SJSA1 (cell line): ENCODE measurements at regions not wholly inside any gene's neighbourhood (a gene's known extent, or its start where the extent isn't known, plus 50 kb on each side); places are given as distances from the start of the nearest gene placed in this dataset.
"Not testable (repeated sequence)": the region's sequence is repeated elsewhere in the genome, so short reads cannot be mapped to it uniquely, and the experiment has no call there.

ENCODE experiments used
- DNase-seq, 2 experiments: peaks; one replicate each; pipeline ENCODE4 v3.0.0-alpha.2; 2015 to 2020; ENCODE audit warnings: low spot score in 2 of 2, low read depth in 1 of 2
- H3K27ac ChIP-seq: fragments of 250-450 bp; sonication (Bioruptor Pico); 2 replicates; pipeline ENCODE4 v1.5.1; 2020; ENCODE audit warnings: mild to moderate bottlenecking, moderate library complexity
- H3K27me3 ChIP-seq: fragments of 250-450 bp; sonication (Bioruptor Pico); replicated peaks from 2 replicates; pipeline ENCODE4 v1.5.1; 2020; ENCODE audit warnings: mild to moderate bottlenecking, moderate library complexity
- H3K36me3 ChIP-seq: fragments of 250-450 bp; sonication (Bioruptor Pico); 2 replicates; pipeline ENCODE4 v1.5.1; 2020; ENCODE audit warnings: mild to moderate bottlenecking
- H3K4me1 ChIP-seq: fragments of 250-450 bp; sonication (Bioruptor Pico); replicated peaks from 2 replicates; pipeline ENCODE4 v1.6.1; 2021; ENCODE audit warnings: mild to moderate bottlenecking
- H3K4me3 ChIP-seq: fragments of 250-450 bp; sonication (Bioruptor Pico); 2 replicates; pipeline ENCODE4 v1.5.1; 2020; ENCODE audit warnings: mild to moderate bottlenecking
- H3K9me3 ChIP-seq: fragments of 250-450 bp; sonication (Bioruptor Pico); replicated peaks from 2 replicates; pipeline ENCODE4 v1.5.1; 2020; ENCODE audit warnings: mild to moderate bottlenecking

DNA sequence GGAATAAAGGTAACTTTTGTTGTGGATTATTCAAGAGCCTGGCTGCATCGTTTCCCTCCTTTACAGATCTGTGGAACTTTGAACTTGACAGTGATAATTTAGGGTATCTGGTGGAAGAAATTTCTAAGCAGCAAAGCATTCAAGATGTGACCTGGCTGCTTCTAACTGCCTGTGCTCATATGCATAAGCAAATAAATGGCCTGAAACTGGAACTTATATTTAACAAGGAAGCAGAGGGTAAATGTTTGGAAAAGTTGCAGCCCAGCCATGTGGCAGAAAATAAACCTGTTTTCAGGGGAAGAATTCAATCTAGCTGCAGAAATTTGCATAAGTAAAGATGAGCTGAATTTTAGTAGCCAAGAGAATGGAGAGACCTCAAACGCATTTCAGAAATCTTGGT lies 173.5 kb downstream of the C6orf118 start:
- peaks cover 11% of the 10 kb centered on the region for H3K36me3 ChIP-seq
- DNase-seq: no peak
- H3K9me3 ChIP-seq: peaks cover 6% of the 10 kb centered on the region
- H3K4me1 ChIP-seq: no peaks in the 10 kb centered on the region
- no peaks in the 10 kb centered on the region for H3K27me3 ChIP-seq
- H3K4me3 ChIP-seq: no peak overlapping the region
- no peak overlapping the region for H3K27ac ChIP-seq

DNA sequence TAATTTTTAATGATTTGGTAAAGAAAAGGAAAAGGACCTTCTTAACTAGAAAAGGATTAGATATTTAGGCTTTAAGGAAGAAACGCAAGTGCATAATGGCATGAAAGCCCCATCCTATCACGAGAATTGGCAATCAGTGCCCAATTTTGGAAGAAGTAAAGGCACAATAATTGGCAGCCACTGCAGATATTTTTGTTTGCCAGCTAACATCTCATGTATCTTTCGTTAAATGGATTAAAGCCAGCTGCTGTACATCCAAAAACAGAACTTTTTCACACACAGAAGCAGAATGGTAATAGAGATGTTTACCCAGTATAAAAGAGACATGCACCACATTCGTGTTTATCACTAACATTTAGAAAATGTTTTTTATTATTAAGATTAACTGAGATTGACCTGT lies 180.3 kb downstream of the C6orf118 start:
- Histone ChIP-seq H3K4me1 (no peaks in the 10 kb centered on the region), H3K27me3 (no peaks in the 10 kb centered on the region), H3K36me3 (no peaks in the 10 kb centered on the region), H3K4me3 (no peak overlapping the region), H3K9me3 (no peaks in the 10 kb centered on the region), H3K27ac (no peak overlapping the region)
- no peak for DNase-seq

DNA sequence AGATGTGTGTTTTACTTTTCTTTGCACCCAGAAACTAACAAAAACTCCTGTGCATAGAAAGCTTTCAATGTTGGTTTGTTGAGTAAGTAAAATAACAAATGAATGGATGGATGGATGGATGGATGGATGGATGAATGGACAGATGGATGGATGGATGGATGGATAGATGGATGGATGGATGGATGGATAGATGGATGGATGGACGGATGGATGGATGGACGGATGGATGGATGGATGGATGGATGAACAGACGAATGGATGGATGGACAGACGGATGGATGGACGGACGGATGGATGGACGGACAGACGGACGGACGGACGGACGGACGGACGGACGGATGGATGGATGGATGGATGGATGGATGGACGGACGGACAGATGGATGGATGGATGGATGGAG lies 181.7 kb downstream of the C6orf118 start:
- not testable (repeated sequence) for H3K36me3 ChIP-seq, H3K9me3 ChIP-seq, H3K4me1 ChIP-seq, H3K27me3 ChIP-seq, H3K4me3 ChIP-seq, H3K27ac ChIP-seq, DNase-seq

DNA sequence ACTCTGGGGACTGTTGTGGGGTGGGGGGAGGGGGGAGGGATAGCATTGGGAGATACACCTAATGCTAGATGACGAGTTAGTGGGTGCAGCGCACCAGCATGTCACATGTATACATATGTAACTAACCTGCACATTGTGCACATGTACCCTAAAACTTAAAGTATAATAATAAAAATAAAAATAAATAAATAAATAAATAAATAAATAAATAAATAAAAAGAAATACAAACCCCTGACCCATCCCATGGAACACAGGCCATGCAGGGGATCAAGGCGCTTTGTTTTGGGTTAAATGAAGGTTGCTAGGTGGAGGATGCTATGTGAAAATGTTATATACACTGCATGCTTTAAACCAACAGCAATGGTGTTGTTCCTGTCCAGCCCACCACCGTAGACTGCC lies 184.7 kb downstream of the C6orf118 start:
- DNase-seq, H3K36me3 ChIP-seq, H3K27ac ChIP-seq, H3K9me3 ChIP-seq, H3K4me3 ChIP-seq, H3K27me3 ChIP-seq: not testable (repeated sequence)
- peaks cover 14% of the 10 kb centered on the region for H3K4me1 ChIP-seq

DNA sequence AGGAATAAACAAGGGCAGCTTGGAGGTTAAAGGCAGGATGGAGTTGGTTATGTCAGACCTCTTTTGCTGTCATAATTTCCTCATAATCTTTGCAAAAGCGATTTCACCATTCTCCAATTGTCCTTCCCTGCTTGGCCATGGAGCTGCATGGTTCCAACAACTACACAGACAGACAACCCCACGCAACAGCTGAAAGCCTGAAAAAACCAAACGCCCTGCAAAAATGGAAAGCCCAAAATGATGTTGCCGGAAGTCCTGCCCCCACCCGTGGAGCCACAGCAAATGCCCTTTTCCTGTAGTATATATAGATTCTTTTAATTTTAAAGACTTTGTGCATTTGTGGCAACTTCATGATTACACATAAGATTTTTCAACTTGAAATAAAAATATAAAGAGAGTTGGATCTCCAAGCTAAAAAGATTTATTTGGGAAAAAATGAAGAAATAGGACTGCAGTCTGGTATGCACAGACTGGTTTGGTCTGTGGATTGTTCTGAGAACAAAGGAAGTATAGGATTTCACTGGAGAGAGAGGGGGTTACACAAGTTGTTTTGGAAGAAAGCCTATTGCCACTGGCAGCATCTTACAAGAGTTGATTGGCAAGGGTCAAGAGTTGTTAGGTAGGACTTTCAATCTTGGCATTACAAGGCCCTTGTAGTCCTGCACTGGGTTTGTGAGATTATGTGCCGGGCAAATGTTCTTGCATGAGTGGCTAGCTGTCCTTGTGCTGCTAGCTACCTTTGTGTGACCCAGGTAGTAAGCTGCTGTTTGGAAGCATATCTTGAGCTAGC lies 190.0 kb downstream of the C6orf118 start:
- H3K27ac ChIP-seq: peak overlapping the region; percentile 93
- H3K9me3 ChIP-seq: peaks cover 9% of the 10 kb centered on the region
- peaks cover 7% of the 10 kb centered on the region for H3K36me3 ChIP-seq
- no peaks in the 10 kb centered on the region for H3K27me3 ChIP-seq
- H3K4me3 ChIP-seq: no peak overlapping the region
- peaks cover 51% of the 10 kb centered on the region for H3K4me1 ChIP-seq
- DNase-seq: peak; percentile 64 to 79

DNA sequence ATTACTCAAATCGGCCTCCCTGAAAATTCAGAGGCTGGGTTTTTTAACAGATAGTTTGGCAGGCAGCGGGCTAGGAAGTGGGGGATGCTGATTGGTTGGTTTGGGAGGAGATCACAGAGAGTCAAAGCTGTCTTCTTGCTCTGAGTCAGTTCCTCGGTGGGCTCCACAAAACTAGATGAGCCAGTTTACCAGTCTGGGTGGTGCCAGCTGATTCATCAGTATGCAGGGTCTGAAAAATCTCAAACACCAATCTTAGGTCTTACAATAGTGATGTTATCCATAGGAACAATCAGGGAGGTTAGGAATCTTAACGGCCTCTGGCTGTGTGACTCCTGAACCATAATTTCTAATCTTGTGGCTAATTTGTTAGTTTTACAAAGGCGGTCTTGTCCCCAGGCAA lies 190.7 kb downstream of the C6orf118 start:
- DNase-seq: peak; percentile 97 to 98
- H3K27ac ChIP-seq: peak overlapping the region; percentile 93

DNA sequence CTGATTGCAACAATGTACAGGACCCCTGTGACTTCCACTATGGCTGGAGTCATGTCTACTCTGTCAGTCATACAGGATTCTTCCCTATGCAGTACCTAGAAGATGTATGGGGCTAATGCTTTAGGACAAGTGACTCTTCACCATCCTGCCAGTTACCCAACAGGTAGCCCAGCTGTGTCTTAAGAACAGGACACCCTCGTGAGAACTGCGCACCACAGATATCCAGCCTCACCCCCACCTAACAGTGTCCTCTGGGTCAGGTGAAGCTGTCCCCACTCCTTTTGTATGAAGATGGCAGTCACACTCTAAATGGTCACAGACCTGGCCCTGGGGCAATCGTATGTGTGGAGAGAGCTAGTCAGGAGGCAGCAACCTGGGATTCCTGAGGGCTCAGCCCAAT lies 191.6 kb downstream of the C6orf118 start:
- DNase-seq: no peak
- peak overlapping the region; percentile 93 for H3K27ac ChIP-seq
- H3K9me3 ChIP-seq: peaks cover 13% of the 10 kb centered on the region
- peaks cover 7% of the 10 kb centered on the region for H3K36me3 ChIP-seq
- H3K4me3 ChIP-seq: no peak overlapping the region
- H3K4me1 ChIP-seq: peaks cover 51% of the 10 kb centered on the region
- no peaks in the 10 kb centered on the region for H3K27me3 ChIP-seq

More for the DNA sequence above, 190.7 kb downstream of the C6orf118 start:
- peaks cover 12% of the 10 kb centered on the region for H3K9me3 ChIP-seq
- peaks cover 51% of the 10 kb centered on the region for H3K4me1 ChIP-seq
- no peaks in the 10 kb centered on the region for H3K27me3 ChIP-seq
- H3K36me3 ChIP-seq: peaks cover 7% of the 10 kb centered on the region
- H3K4me3 ChIP-seq: no peak overlapping the region

DNA sequence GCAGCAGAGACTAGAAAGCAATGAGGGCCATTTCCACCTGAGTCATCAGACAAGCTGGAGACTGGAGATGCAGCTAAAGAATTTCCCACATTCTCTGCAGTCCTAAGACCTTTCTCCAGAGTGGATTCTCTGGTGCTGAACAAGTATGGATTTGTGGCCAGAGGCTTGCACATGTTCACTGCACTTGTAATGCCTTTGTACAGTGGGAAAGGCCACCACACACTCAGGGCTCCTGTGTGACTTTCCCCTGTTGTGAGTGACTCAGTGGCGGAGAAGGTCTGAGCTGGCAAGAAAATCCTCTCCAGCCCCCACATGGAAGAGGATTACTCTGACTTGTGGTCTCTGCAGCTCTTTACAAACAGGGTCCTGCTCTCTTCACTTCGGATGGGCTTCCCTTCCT lies 192.3 kb downstream of the C6orf118 start:
- DNase-seq: peak; percentile 81 to 89
- Histone ChIP-seq H3K9me3 (peaks cover 13% of the 10 kb centered on the region), H3K4me3 (no peak overlapping the region), H3K27me3 (no peaks in the 10 kb centered on the region), H3K36me3 (peaks cover 7% of the 10 kb centered on the region), H3K4me1 (peaks cover 51% of the 10 kb centered on the region), H3K27ac (peak overlapping the region; percentile 93)

DNA sequence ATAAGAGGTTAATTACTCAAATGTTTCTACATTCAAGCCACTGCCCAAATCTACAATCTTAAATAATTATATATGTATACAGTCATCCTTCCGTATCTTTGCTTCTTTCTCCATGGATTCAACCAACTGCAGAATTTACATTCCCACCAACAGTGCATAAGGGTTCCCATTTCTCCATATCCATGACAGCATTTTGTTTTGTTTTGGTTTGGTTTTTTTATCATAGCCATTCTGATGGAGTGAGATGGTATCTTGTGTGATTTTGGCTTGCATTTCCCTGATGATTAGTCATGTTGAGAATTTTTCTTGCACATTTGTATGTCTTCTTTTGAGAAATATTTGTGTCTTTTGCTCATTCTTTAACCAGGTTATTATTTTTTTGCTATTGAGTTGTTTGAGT lies 198.5 kb downstream of the C6orf118 start:
- DNase-seq: peak in 1 of 2 experiments; percentile 53
- peaks cover 27% of the 10 kb centered on the region for H3K4me1 ChIP-seq
- H3K27me3 ChIP-seq: no peaks in the 10 kb centered on the region
- peak overlapping the region; percentile 53 for H3K27ac ChIP-seq
- peaks cover 3% of the 10 kb centered on the region; the same call in 1 of the 2 replicates for H3K9me3 ChIP-seq
- H3K36me3 ChIP-seq: no peaks in the 10 kb centered on the region
- H3K4me3 ChIP-seq: no peak overlapping the region

DNA sequence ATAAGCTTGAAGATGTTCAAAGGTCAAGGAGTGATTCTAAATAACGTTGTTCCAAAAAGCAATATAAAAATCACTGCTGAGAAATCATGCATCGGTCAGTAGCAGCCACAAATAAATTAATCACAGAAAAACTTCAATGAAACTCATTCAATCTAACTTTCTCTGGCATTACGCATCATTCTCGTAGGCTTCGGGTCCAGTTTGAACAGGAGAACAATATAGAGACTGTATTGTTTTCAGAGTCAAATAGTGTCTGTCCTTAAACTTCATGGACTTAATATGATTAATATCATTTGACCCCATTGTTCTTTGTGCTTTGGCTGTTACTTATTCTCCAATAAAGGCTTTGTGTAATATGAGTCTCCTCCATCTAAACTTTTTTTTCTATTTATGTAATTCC lies 200.4 kb downstream of the C6orf118 start:
- H3K27me3 ChIP-seq: no peaks in the 10 kb centered on the region
- peak overlapping the region; percentile 53 for H3K27ac ChIP-seq
- no peak overlapping the region for H3K4me3 ChIP-seq
- no peaks in the 10 kb centered on the region for H3K36me3 ChIP-seq
- no peak for DNase-seq
- H3K4me1 ChIP-seq: peaks cover 30% of the 10 kb centered on the region
- H3K9me3 ChIP-seq: peaks cover 3% of the 10 kb centered on the region; the same call in 1 of the 2 replicates

DNA sequence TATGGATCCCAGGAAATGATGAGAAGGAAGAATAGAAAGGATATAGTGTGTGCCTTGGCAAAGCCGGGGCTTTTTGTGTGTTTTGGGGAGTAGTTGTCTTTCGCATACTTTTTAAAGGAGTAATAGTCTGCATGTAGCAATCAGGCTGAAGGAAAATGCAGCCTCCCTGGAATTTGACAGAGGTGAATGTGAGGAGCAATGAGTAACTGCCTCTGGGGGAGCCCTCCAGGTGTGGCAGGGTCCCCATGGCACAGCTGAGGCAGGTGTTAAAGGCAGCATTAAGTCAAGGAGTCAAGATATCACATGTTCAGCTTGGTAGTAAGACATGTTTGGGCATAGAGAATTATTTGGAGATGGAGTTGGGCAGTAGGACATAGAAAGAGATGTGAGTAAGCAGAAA lies 203.1 kb downstream of the C6orf118 start:
- peaks cover 29% of the 10 kb centered on the region for H3K4me1 ChIP-seq

DNA sequence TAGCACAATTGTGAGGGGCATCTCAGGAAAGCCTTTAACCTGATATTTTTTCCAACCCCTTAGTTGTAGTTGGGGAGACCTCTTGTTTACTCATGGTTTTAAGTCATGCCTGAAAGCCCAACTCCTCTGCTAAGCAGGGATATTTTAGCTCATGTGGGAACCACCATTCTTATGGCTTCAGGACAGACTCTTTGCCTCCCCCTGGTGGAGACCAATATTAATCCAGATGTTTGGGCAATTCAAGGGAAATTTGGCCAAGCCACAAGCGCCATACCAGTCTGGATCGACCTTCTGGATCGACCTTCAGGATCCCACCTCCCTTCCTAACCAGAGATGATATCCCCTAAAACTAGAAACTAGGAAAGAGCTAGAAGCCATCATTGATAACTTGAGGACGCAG lies 211.2 kb downstream of the C6orf118 start:
- DNase-seq: peak in 1 of 2 experiments; percentile 30
- no peaks in the 10 kb centered on the region for H3K27me3 ChIP-seq
- H3K36me3 ChIP-seq: peaks cover 12% of the 10 kb centered on the region
- H3K4me3 ChIP-seq: no peak overlapping the region
- peaks cover 11% of the 10 kb centered on the region; the same call in 1 of the 2 replicates for H3K9me3 ChIP-seq
- peak overlapping the region; percentile 89 for H3K27ac ChIP-seq
- H3K4me1 ChIP-seq: peaks cover 47% of the 10 kb centered on the region

More for the DNA sequence above, 203.1 kb downstream of the C6orf118 start:
- Histone ChIP-seq H3K27ac (no peak overlapping the region), H3K27me3 (no peaks in the 10 kb centered on the region), H3K4me3 (no peak overlapping the region), H3K9me3 (peaks cover 4% of the 10 kb centered on the region; the same call in 1 of the 2 replicates), H3K36me3 (peaks cover 3% of the 10 kb centered on the region; the same call in 1 of the 2 replicates)
- no peak for DNase-seq

DNA sequence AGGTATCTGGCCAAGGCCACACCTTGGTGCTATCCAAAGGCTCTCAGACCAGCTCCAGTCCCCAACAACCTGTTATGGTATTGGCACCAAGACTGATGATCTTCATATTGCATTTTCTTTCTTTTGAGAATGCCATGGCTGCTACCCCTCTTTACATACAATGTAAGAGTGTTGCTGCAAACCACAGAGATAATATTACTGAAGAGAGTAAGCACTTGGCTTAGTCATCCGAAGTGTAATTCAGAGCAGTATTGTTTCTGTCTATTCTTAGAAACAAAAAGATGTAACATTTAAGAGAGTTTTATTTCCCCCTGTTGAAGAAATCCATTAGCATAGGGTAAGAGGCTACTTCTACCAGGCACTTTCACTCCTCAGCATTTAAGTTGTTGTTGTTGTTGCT lies 212.5 kb downstream of the C6orf118 start:
- H3K9me3 ChIP-seq: peaks cover 11% of the 10 kb centered on the region; the same call in 1 of the 2 replicates
- H3K4me1 ChIP-seq: peaks cover 60% of the 10 kb centered on the region
- H3K27ac ChIP-seq: peak overlapping the region; percentile 89
- peaks cover 12% of the 10 kb centered on the region for H3K36me3 ChIP-seq
- H3K4me3 ChIP-seq: no peak overlapping the region
- peak in 1 of 2 experiments; percentile 77 for DNase-seq
- no peaks in the 10 kb centered on the region for H3K27me3 ChIP-seq

DNA sequence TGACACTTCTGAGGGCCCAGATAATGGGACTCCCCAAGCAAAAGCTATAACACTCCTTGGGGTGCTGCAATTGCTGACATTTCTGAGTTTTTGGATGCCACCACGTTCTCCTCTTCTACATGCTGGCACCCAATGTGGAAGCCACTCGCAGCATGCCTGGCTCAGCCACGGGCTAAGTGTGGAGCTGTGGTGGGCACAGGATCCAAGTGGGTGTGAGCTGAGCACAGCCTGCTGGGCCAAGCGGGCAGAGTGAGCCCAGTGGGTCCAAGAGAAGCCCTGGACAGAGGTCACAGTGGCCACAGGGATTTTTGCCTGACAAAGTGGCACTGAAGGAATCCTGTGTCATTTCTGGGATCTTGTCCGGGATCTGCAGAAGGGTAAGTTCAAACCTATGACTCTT lies 213.2 kb downstream of the C6orf118 start:
- DNase-seq: no peak
- Histone ChIP-seq H3K4me1 (peaks cover 67% of the 10 kb centered on the region), H3K27ac (peak overlapping the region; percentile 89), H3K27me3 (no peaks in the 10 kb centered on the region), H3K4me3 (no peak overlapping the region), H3K9me3 (peaks cover 7% of the 10 kb centered on the region; the same call in 1 of the 2 replicates), H3K36me3 (peaks cover 9% of the 10 kb centered on the region)
